NCI-H2107 treated with DMSO at 0.1 percent for 48 hours (cell line): ENCODE measurements at regions not wholly inside any gene's neighbourhood (a gene's known extent, or its start where the extent isn't known, plus 50 kb on each side); places are given as distances from the start of the nearest gene placed in this dataset.

Experiments
- DNase-seq: peaks from one replicate; lab custom pipeline; 2025; ENCODE audit not compliant: unreplicated experiment; lab: John Stamatoyannopoulos, UW

GRCh38 chr13:47628666-47629065 is 372.4 kb downstream of the SUCLA2 start:
- DNase-seq: no peak

GRCh38 chr13:47623862-47624261 is 377.2 kb downstream of the SUCLA2 start:
- no peak for DNase-seq

GRCh38 chr13:47621931-47622330 is 379.1 kb downstream of the SUCLA2 start:
- no peak for DNase-seq

- no peak for DNase-seq
Measured at GRCh38 chr13:47611664-47612288, 389.3 kb downstream of the SUCLA2 start.

- no peak for DNase-seq
Measured at GRCh38 chr13:47610687-47611086, 390.4 kb downstream of the SUCLA2 start.

- no peak for DNase-seq
Measured at GRCh38 chr13:47603365-47603764, 397.7 kb downstream of the SUCLA2 start.

- DNase-seq: no peak
Measured at GRCh38 chr13:47598340-47598911, 402.6 kb downstream of the SUCLA2 start.

GRCh38 chr13:47594833-47595232 is 406.2 kb downstream of the SUCLA2 start:
- no peak for DNase-seq

GRCh38 chr13:47592256-47592655 is 408.8 kb downstream of the SUCLA2 start:
- no peak for DNase-seq

- no peak for DNase-seq
Measured at GRCh38 chr13:47588676-47589075, 412.4 kb downstream of the SUCLA2 start.

GRCh38 chr13:47572375-47572774 is 428.7 kb downstream of the SUCLA2 start:
- DNase-seq: no peak

- DNase-seq: no peak
Measured at GRCh38 chr13:47564041-47564440, 437.0 kb downstream of the SUCLA2 start.

- no peak for DNase-seq
Measured at GRCh38 chr13:47556703-47557102, 444.4 kb downstream of the SUCLA2 start.

- no peak for DNase-seq
Measured at GRCh38 chr13:47555235-47555634, 445.8 kb downstream of the SUCLA2 start.

- no peak for DNase-seq
Measured at GRCh38 chr13:47553329-47553977, 447.6 kb downstream of the SUCLA2 start.

GRCh38 chr13:47549219-47549752 is 451.8 kb downstream of the SUCLA2 start:
- no peak for DNase-seq

- no peak for DNase-seq
Measured at GRCh38 chr13:47548294-47548840, 452.7 kb downstream of the SUCLA2 start.

GRCh38 chr13:47546391-47547225 is 454.5 kb downstream of the SUCLA2 start:
- no peak for DNase-seq

- no peak for DNase-seq
Measured at GRCh38 chr13:47545201-47546024, 455.7 kb downstream of the SUCLA2 start.

GRCh38 chr13:47539317-47539716 is 461.8 kb downstream of the SUCLA2 start:
- DNase-seq: no peak
